ENCODE measurements at regions not wholly inside any gene's neighbourhood (a gene's known extent, or its start where the extent isn't known, plus 50 kb on each side); places are given as distances from the start of the nearest gene placed in this dataset.

- no peak overlapping the region for H4K5ac ChIP-seq (ENCODE audit: insufficient read length, low read depth, low read length)
- no peak overlapping the region for H2BK12ac ChIP-seq (ENCODE audit: low read depth, low read length)
- no peak overlapping the region for H3K56ac ChIP-seq (replicated peaks; ENCODE audit: insufficient read length, low read depth, low read length)
- no peak overlapping the region for H2BK20ac ChIP-seq (ENCODE audit: low read length)
- no peak overlapping the region for H2AFZ ChIP-seq (ENCODE audit: low read length)
- H2BK15ac ChIP-seq (ENCODE audit: low read length) = no peak overlapping the region
- H3K4ac ChIP-seq (replicated peaks; ENCODE audit: insufficient read length, low read depth, low read length) = no peak overlapping the region
- H3K4me1 ChIP-seq (replicated peaks in 1 of 4; ENCODE audit: control insufficient read depth in 3 of 4, insufficient read depth in 4 of 4, low read length in 3 of 4) = no peaks in the 10 kb centered on the region; a peak in 1 of 7 replicates
- H3K27ac ChIP-seq (ENCODE audit: low read depth, low read length) = no peak overlapping the region
- WGBS, 2 experiments (ENCODE audit: extremely low coverage in 1 of 2, insufficient coverage in 1 of 2, insufficient read length in 1 of 2, insufficient replicate concordance in 2 of 2, low coverage in 1 of 2, low lambda C conversion rate in 2 of 2, missing lambda C conversion rate in 1 of 2) = 100% methylated on average over 1 of the region's 1 CpG; no CpG with 5 or more reads in 1 of the 2 experiments
- H3K4me2 ChIP-seq (ENCODE audit: insufficient read depth in 1 of 2, low read depth in 2 of 2, low read length in 2 of 2) = no peak overlapping the region
- H3K23me2 ChIP-seq (ENCODE audit: low read depth, low read length) = no peaks in the 10 kb centered on the region
- peaks cover 0 to 6% (median 0%) of the 10 kb centered on the region in 4 experiments; a peak in 1 of 8 replicates for H3K36me3 ChIP-seq (ENCODE audit: control insufficient read depth in 2 of 4, insufficient read depth in 4 of 4, low read length in 3 of 4)
- POLR2A ChIA-PET (ENCODE audit: partially characterized antibody) = interaction anchor here (0.7 to 2.3 kb wide), 4 partner anchors 9 to 21 kb away, joined by 3 to 12 read pairs (median 4); no protein-coding TSS in a partner anchor
- H2AK5ac ChIP-seq (ENCODE audit: low read depth, low read length) = no peak overlapping the region
- no peak overlapping the region for H3K18ac ChIP-seq (ENCODE audit: extremely low read depth, low read length)
- H4K8ac ChIP-seq (ENCODE audit: extremely low read depth, insufficient read depth, low read length) = no peak overlapping the region
- H3K14ac ChIP-seq (ENCODE audit: insufficient read length) = no peak overlapping the region
- no peak overlapping the region for H4K91ac ChIP-seq (replicated peaks; ENCODE audit: insufficient read length, low read length)
- H3K79me1 ChIP-seq (ENCODE audit: low read depth, low read length) = no peaks in the 10 kb centered on the region
- no peaks in the 10 kb centered on the region for H3K79me2 ChIP-seq (ENCODE audit: control insufficient read depth in 1 of 2, insufficient read depth in 2 of 2, low read length in 2 of 2)
- TF ChIP-seq USF2 (IDR thresholded peaks at IDR 0.05; ENCODE audit: low read length) = no peak
- no peak for TF ChIP-seq CHD1 (IDR thresholded peaks at IDR 0.05; ENCODE audit: low read depth, low read length)
- no peak for TF ChIP-seq ATF2 (IDR thresholded peaks at IDR 0.05; ENCODE audit: low read length)
- no peak for TF ChIP-seq TBP (IDR thresholded peaks at IDR 0.05; ENCODE audit: low read depth, low read length)
- TF ChIP-seq SRF (IDR thresholded peaks at IDR 0.05; ENCODE audit: low read depth, low read length) = no peak
- no peak for TF ChIP-seq PHF8 (conservative IDR thresholded peaks at IDR 0.05; ENCODE audit: low read depth, low read length)
- TF ChIP-seq TAF7 (optimal IDR thresholded peaks at IDR 0.05; ENCODE audit: borderline replicate concordance, low read depth, low read length) = no peak
- no peaks in the 10 kb centered on the region for H3K27me3 ChIP-seq (replicated peaks in 1 of 4; ENCODE audit: control insufficient read depth in 3 of 4, extremely low read depth in 1 of 4, insufficient read depth in 3 of 4, low read length in 3 of 4)
- H3K4me3 ChIP-seq (ENCODE audit: extremely low read depth in 1 of 4, insufficient read depth in 2 of 4, low read depth in 3 of 4, low read length in 4 of 4) = no peak overlapping the region
- no peak for DNase-seq (ENCODE audit: low read depth in 1 of 2, low spot score in 2 of 2)
- H2BK5ac ChIP-seq (ENCODE audit: low read depth, low read length) = no peak overlapping the region
- H3K9ac ChIP-seq (replicated peaks in 1 of 4; ENCODE audit: extremely low read depth in 1 of 4, low read depth in 3 of 4, low read length in 3 of 4) = no peak overlapping the region
- H2BK120ac ChIP-seq (replicated peaks; ENCODE audit: low read depth, low read length) = no peak overlapping the region
- no peak for FAIRE-seq
- CTCF ChIA-PET (ENCODE audit: partially characterized antibody) = interaction anchor here (1.2 to 1.4 kb wide), 3 partner anchors 10 to 156 kb away, joined by 3 to 4 read pairs (median 3); no protein-coding TSS in a partner anchor
- no peaks in the 10 kb centered on the region for H4K20me1 ChIP-seq (replicated peaks in 1 of 2; ENCODE audit: control insufficient read depth in 1 of 2, insufficient read depth in 2 of 2, low read length in 2 of 2)
- H3K23ac ChIP-seq (ENCODE audit: insufficient read length) = no peak overlapping the region
- peaks cover 0 to 3% of the 10 kb centered on the region in 2 experiments; a peak in 1 of 4 replicates for H3K9me3 ChIP-seq (ENCODE audit: insufficient read depth in 2 of 2, low read depth in 1 of 2, low read length in 1 of 2)
These were observed 154.7 kb upstream of the CADPS start for GRCh38 chr3:63029921-63030320.
